Stomach (tissue), 4 donors: ENCODE measurements at regions not wholly inside any gene's neighbourhood (a gene's known extent, or its start where the extent isn't known, plus 50 kb on each side); places are given as distances from the start of the nearest gene placed in this dataset.

Experiments used
- CTCF ChIP-seq, 7 experiments: fragments of 450-650 bp in 4 of 7; fragments of 200-600 bp in 3 of 7; sonication (generic) in 3 of 7; IDR thresholded peaks; one replicate each; pipeline ENCODE4 v1.5.1; 2016 to 2019; ENCODE audit warnings: antibody characterized with exemption in 7 of 7, control low read depth in 2 of 7, mild to moderate bottlenecking in 1 of 7
- POLR2A ChIP-seq, 4 donors: fragments of 450-650 bp; IDR thresholded peaks; one replicate each; pipeline ENCODE4 v1.6.1; 2016; ENCODE audit warnings: antibody characterized with exemption in 4 of 4, control low read depth in 2 of 4, mild to moderate bottlenecking in 1 of 4, moderate library complexity in 1 of 4

GRCh38 chr3:24780991-24781390, 286.3 kb upstream of the THRB start:
- TF ChIP-seq CTCF (IDR thresholded peaks at IDR 0.05) (no peak), POLR2A (IDR thresholded peaks at IDR 0.05) (no peak)
